Lower leg skin (tissue), 3 donors: ENCODE measurements at regions not wholly inside any gene's neighbourhood (a gene's known extent, or its start where the extent isn't known, plus 50 kb on each side); places are given as distances from the start of the nearest gene placed in this dataset.

Experiments
- POLR2A ChIP-seq, 2 donors: fragments of 450-650 bp; IDR thresholded peaks; one replicate each; pipeline ENCODE4 v1.6.1; 2016 to 2017; ENCODE audit warnings: antibody characterized with exemption in 2 of 2, mild to moderate bottlenecking in 1 of 2, moderate library complexity in 1 of 2
- TF ChIP-seq, protein P1 (sequence below), 3 donors: fragments of 450-650 bp; IDR thresholded peaks; one replicate each; pipeline ENCODE4 v1.5.1; 2016; ENCODE audit warnings: antibody characterized with exemption in 3 of 3, mild to moderate bottlenecking in 3 of 3, moderate library complexity in 2 of 3

DNA sequence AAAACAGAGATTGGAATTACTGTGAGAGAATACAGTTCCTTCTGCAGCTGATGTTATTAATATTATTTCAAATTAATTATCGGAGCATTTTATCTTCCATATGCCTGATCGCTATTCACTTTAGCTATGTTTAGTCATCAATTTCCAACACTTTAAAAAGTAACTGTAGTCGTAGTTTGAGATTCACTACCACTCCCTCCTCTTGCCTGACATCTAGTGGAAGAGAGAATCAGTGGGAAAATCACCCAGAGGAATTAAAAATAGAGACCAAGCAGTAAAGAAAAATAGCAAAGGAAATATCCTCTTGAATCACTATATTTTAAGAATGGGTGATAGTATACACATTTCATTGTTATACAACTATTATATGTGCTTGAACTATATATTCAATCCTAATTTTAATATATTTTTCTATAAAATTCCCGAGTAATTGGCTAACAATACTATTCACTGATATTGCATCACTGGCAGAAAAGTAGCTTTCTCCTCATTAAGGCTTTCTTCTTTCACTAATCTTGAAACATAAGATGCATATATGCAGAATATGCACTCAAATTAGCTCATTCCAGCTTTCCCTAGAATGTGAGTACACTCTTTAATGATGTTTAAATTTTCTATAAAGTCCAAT lies 708.7 kb downstream of the CDH9 start:
- TF ChIP-seq, protein P1, sequence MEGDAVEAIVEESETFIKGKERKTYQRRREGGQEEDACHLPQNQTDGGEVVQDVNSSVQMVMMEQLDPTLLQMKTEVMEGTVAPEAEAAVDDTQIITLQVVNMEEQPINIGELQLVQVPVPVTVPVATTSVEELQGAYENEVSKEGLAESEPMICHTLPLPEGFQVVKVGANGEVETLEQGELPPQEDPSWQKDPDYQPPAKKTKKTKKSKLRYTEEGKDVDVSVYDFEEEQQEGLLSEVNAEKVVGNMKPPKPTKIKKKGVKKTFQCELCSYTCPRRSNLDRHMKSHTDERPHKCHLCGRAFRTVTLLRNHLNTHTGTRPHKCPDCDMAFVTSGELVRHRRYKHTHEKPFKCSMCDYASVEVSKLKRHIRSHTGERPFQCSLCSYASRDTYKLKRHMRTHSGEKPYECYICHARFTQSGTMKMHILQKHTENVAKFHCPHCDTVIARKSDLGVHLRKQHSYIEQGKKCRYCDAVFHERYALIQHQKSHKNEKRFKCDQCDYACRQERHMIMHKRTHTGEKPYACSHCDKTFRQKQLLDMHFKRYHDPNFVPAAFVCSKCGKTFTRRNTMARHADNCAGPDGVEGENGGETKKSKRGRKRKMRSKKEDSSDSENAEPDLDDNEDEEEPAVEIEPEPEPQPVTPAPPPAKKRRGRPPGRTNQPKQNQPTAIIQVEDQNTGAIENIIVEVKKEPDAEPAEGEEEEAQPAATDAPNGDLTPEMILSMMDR (IDR thresholded peaks at IDR 0.05): no peak
- no peak for TF ChIP-seq POLR2A (IDR thresholded peaks at IDR 0.05)
